K562 (cell line): ENCODE measurements at regions not wholly inside any gene's neighbourhood (a gene's known extent, or its start where the extent isn't known, plus 50 kb on each side); places are given as distances from the start of the nearest gene placed in this dataset.

Source experiments
- ATAC-seq: fragments of 200-7000 bp; cut with Tn5 transposase; 3 replicates; pipeline ENCODE4 v1.9.1; 2020; ENCODE audit warnings: moderate library complexity
- BruUV-seq: library from RNA; stranded (reverse); fragments of 400-500 nt; replicated peaks from 2 replicates; lab custom pipeline; 2021; lab: Mats Ljungman, UMichigan
- CTCF ChIA-PET: fragments of 300-600 bp; formaldehyde crosslinking; extraction: SDS; loops from one replicate; lab custom pipeline; 2021; ENCODE audit warnings: low intra/inter-chr PET ratio; lab: Yijun Ruan, JAX
- POLR2A ChIA-PET: fragments of 300-600, 350-650 bp; sonication (Branson Sonifier 250); formaldehyde crosslinking; extraction: SDS; loops from one replicate; lab custom pipeline; 2021; ENCODE audit warnings: antibody characterized with exemption, inconsistent platforms; lab: Yijun Ruan, JAX
- DNase-seq, 4 experiments: peaks; one replicate each; pipeline versions ENCODE4 v3.0.0 to v3.0.0-alpha.2; 2011 to 2018; ENCODE audit warnings: low spot score in 3 of 4, mixed read lengths in 3 of 4; ENCODE audit errors: extremely low read depth in 1 of 4
- FAIRE-seq: peaks from 2 replicates; lab custom pipeline; 2011; peaks lifted over from hg19 to GRCh38; lab: Jason Lieb, UNC
- H2AFZ ChIP-seq: 2 replicates; pipeline ENCODE4 v1.6.0; 2011; ENCODE audit warnings: low read depth, low read length, control low read depth, inconsistent platforms
- H3K27ac ChIP-seq: fragments of 200-600 bp; 3 replicates; pipeline ENCODE4 v1.8.0; 2011; ENCODE audit warnings: low read depth, mild to moderate bottlenecking, control low read depth, inconsistent platforms, low read length, moderate library complexity, mixed read lengths; ENCODE audit errors: extremely low read depth
- H3K27me3 ChIP-seq, 2 experiments: fragments of 300-600 bp in 1 of 2; 2 replicates in 1 of 2; 3 replicates in 1 of 2; pipeline versions ENCODE4 v1.6.0 to v1.8.0; 2011; ENCODE audit warnings: inconsistent platforms in 2 of 2, low read length in 2 of 2, mild to moderate bottlenecking in 1 of 2, mixed read lengths in 1 of 2, moderate library complexity in 1 of 2; ENCODE audit not compliant: control insufficient read depth in 2 of 2, insufficient read depth in 2 of 2
- H3K36me3 ChIP-seq: fragments of 300-600 bp; 3 replicates; pipeline ENCODE4 v1.8.0; 2011; ENCODE audit warnings: mild to moderate bottlenecking, low read length, inconsistent platforms; ENCODE audit not compliant: control insufficient read depth, insufficient read depth
- H3K4me1 ChIP-seq, 2 experiments: fragments of 200-600 bp in 1 of 2; replicated peaks in 1 of 2; 2 replicates in 1 of 2; 3 replicates in 1 of 2; pipeline versions ENCODE4 v1.5.1 to v1.8.0; 2011; ENCODE audit warnings: inconsistent platforms in 2 of 2, low read length in 2 of 2, mild to moderate bottlenecking in 1 of 2, mixed read lengths in 1 of 2, moderate library complexity in 1 of 2; ENCODE audit not compliant: control insufficient read depth in 2 of 2, insufficient read depth in 2 of 2
- H3K4me2 ChIP-seq: 2 replicates; pipeline ENCODE4 v1.6.1; 2011; ENCODE audit warnings: low read length, control low read depth, inconsistent platforms, mixed read lengths; ENCODE audit not compliant: insufficient read depth
- H3K4me3 ChIP-seq: fragments of 200-600 bp; sonication (generic), shearing (Covaris generic); 2 replicates; pipeline ENCODE4 v1.5.1; 2016; ENCODE audit warnings: control low read depth, inconsistent platforms
- H3K79me2 ChIP-seq: fragments of 200-600 bp; 3 replicates; pipeline ENCODE4 v1.8.0; 2011; ENCODE audit warnings: low read length, inconsistent platforms; ENCODE audit not compliant: control insufficient read depth, insufficient read depth
- H3K9ac ChIP-seq, 2 experiments: 2 replicates each; pipeline versions ENCODE4 v1.6.0 to v1.6.1; 2011; ENCODE audit warnings: low read depth in 2 of 2, low read length in 2 of 2, control low read depth in 1 of 2, inconsistent platforms in 1 of 2, mild to moderate bottlenecking in 1 of 2, mixed read lengths in 1 of 2; ENCODE audit not compliant: insufficient read depth in 1 of 2
- H3K9me1 ChIP-seq: one replicate; pipeline ENCODE4 v1.6.0; 2011; ENCODE audit warnings: inconsistent platforms, mild to moderate bottlenecking, low read length, moderate library complexity; ENCODE audit not compliant: control insufficient read depth, insufficient read depth
- H3K9me3 ChIP-seq: replicated peaks from 2 replicates; pipeline ENCODE4 v1.5.1; 2011; ENCODE audit warnings: low read depth, low read length, inconsistent platforms; ENCODE audit not compliant: control insufficient read depth, insufficient read depth
- H4K20me1 ChIP-seq: replicated peaks from 2 replicates; pipeline ENCODE4 v1.6.1; 2011; ENCODE audit warnings: low read length, inconsistent platforms, mixed read lengths; ENCODE audit not compliant: control insufficient read depth, insufficient read depth
- ASH1L ChIP-seq: fragments of 450-650 bp; IDR thresholded peaks from 2 replicates; pipeline ENCODE4 v1.6.1; 2018; ENCODE audit warnings: borderline replicate concordance, mild to moderate bottlenecking, low read depth; ENCODE audit not compliant: partially characterized antibody
- ELF4 ChIP-seq: fragments of 450-650 bp; formaldehyde crosslinking; IDR thresholded peaks from 2 replicates; pipeline ENCODE4 v1.4.0; 2022; ENCODE audit warnings: missing genetic modification characterization
- FOSL1 ChIP-seq: fragments of 200-800 bp; sonication (Bioruptor generic); conservative IDR thresholded peaks from 2 replicates; pipeline ENCODE4 v1.6.1; 2016; ENCODE audit warnings: missing genetic modification characterization, missing compliant biosample characterization
- KAT8 ChIP-seq: fragments of 450-650 bp; IDR thresholded peaks from 2 replicates; pipeline ENCODE4 v1.6.1; 2016; ENCODE audit warnings: low read depth, mild to moderate bottlenecking
- KLF10 ChIP-seq: fragments of 250-450 bp; sonication (Bioruptor Pico); IDR thresholded peaks from 2 replicates; pipeline ENCODE4 v1.6.1; 2021; ENCODE audit warnings: matching md5 sums
- PTBP1 ChIP-seq: fragments of 200-400 bp; formaldehyde crosslinking; IDR thresholded peaks from 2 replicates; pipeline ENCODE4 v1.6.1; 2017; ENCODE audit warnings: low read depth, low read length
- SOX6 ChIP-seq: fragments of 450-650 bp; IDR thresholded peaks from 2 replicates; pipeline ENCODE4 v1.6.1; 2014; ENCODE audit warnings: mild to moderate bottlenecking
- SRSF3 ChIP-seq: fragments of 200-400 bp; formaldehyde crosslinking; IDR thresholded peaks from 2 replicates; pipeline ENCODE4 v1.6.1; 2016; ENCODE audit warnings: mild to moderate bottlenecking, low read length, moderate library complexity; ENCODE audit not compliant: insufficient read depth
- ZBTB17 ChIP-seq: fragments of 450-650 bp; formaldehyde crosslinking; IDR thresholded peaks from 2 replicates; pipeline ENCODE4 v1.4.0; 2020; ENCODE audit warnings: mild to moderate bottlenecking
- ZNF165 ChIP-seq: fragments of 250-450 bp; sonication (Bioruptor Pico); IDR thresholded peaks from 2 replicates; pipeline ENCODE4 v1.4.0; 2020; ENCODE audit warnings: borderline replicate concordance
- ZNF444 ChIP-seq: fragments of 250-450 bp; sonication (Bioruptor Pico); IDR thresholded peaks from 2 replicates; pipeline ENCODE4 v1.4.0; 2020; ENCODE audit warnings: mild to moderate bottlenecking, moderate library complexity
- WGBS: fragments of 100-300 bp; shearing (Covaris generic); methylation state at CpG from one replicate; pipeline ENCODE4 v1.1.6; 2016; ENCODE audit warnings: low coverage, mixed read lengths; ENCODE audit not compliant: insufficient coverage; ENCODE audit errors: missing lambda C conversion rate; 5-methylcytosine and 5-hydroxymethylcytosine counted together
- in situ Hi-C: fragments of 300-500 bp; cut with MboI; formaldehyde crosslinking; loops from 4 replicates; pipeline ENCODE4 v1.15.0; 2018; ENCODE audit warnings: inconsistent platforms, mixed read lengths
- intact Hi-C: fragments of 100-400 bp; cut with micrococcal nuclease; formaldehyde crosslinking; loops from 2 replicates; pipeline ENCODE4 v1.14.2; 2022
- TF ChIP-seq, protein P1 (sequence below): fragments of 450-650 bp; IDR thresholded peaks from 2 replicates; pipeline ENCODE4 v1.6.1; 2017; ENCODE audit warnings: antibody characterized with exemption
- TF ChIP-seq, protein P2 (sequence below): fragments of 450-650 bp; IDR thresholded peaks from 2 replicates; pipeline ENCODE4 v1.6.1; 2018; ENCODE audit not compliant: partially characterized antibody

DNA sequence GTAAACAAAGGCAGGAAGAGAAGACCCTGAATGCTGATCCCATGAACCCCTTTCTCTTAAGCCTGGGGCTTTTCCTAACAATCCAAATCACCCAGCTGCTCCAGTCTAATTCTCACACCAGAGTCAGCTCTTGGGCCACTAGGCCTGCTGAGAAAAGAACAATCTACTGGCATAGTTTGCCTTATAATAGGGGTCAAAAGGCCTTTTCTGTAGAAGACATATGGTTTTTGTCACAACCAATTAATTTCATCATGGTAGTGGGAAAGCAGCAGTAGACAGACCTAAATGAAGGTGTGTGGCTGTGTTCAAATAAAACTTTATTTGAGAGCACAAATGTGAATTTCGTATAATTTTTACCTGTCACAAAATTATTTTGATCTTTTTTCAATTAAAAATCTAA lies 994.7 kb upstream of the EPHA7 start:
- H3K36me3 ChIP-seq, result no peaks in the 10 kb centered on the region
- no peak overlapping the region for H2AFZ ChIP-seq
- in situ Hi-C loops, result no loop called here
- H3K4me1 ChIP-seq, result no peaks in the 10 kb centered on the region
- ATAC-seq, result no peak
- 0% methylated on average over 1 of the region's 1 CpG for WGBS
- H3K4me2 ChIP-seq, result no peak overlapping the region
- no peak overlapping the region for H3K4me3 ChIP-seq
- CTCF ChIA-PET, result no interaction called here
- H3K9me3 ChIP-seq, result no peaks in the 10 kb centered on the region
- no peak for FAIRE-seq
- H3K79me2 ChIP-seq, result no peaks in the 10 kb centered on the region
- no peaks in the 10 kb centered on the region for H4K20me1 ChIP-seq
- H3K9me1 ChIP-seq, result no peaks in the 10 kb centered on the region
- no peaks in the 10 kb centered on the region for H3K27me3 ChIP-seq
- intact Hi-C loops, result no loop called here
- H3K27ac ChIP-seq, result no peak overlapping the region
- no TSS peak for BruUV-seq
- TF ChIP-seq ZBTB17 (CRISPR knock-in tag), result no peak
- TF ChIP-seq, all 486 proteins: peak for 0
- DNase-seq, result no peak
- H3K9ac ChIP-seq, result no peak overlapping the region
- POLR2A ChIA-PET, result no interaction called here

DNA sequence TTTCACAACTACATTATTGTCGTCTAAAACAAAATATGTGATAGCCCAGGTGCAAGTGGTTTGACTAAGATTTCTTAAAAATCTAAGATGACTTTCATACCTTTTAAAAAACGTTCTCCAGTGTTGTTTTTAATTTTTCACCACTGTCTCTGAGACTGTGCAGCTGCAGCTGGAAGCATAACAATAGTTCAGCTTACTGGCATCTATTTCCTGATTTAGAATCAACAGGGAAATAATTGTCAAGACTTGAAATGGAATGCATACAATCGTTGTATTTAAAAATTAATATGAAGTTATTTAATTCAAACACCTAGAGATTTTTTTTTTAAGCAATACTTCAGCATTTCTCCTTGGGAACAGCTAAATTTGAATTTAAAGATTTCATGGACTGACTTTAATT lies 982.0 kb upstream of the EPHA7 start:
- CTCF ChIA-PET, result no interaction called here
- BruUV-seq, result no TSS peak
- Histone ChIP-seq H3K9me1 (no peaks in the 10 kb centered on the region), H3K36me3 (no peaks in the 10 kb centered on the region), H3K79me2 (no peaks in the 10 kb centered on the region), H3K9ac (no peak overlapping the region), H3K27ac (no peak overlapping the region), H3K9me3 (no peaks in the 10 kb centered on the region), H3K4me2 (no peak overlapping the region), H4K20me1 (no peaks in the 10 kb centered on the region), H3K27me3 (no peaks in the 10 kb centered on the region), H2AFZ (no peak overlapping the region), H3K4me1 (no peaks in the 10 kb centered on the region), H3K4me3 (no peak overlapping the region)
- FAIRE-seq, result no peak
- no peak for ATAC-seq
- in situ Hi-C loops, result no loop called here
- 0% methylated on average over 3 of the region's 3 CpGs for WGBS
- no peak for DNase-seq
- intact Hi-C loops, result no loop called here
- POLR2A ChIA-PET, result no interaction called here
- no peak for TF ChIP-seq ZNF165
- TF ChIP-seq SOX6, result no peak
- TF ChIP-seq PTBP1, result no peak
- no peak for TF ChIP-seq ZNF444 (CRISPR knock-in tag)
- TF ChIP-seq KAT8, result no peak
- no peak for TF ChIP-seq ASH1L
- TF ChIP-seq, protein P1, sequence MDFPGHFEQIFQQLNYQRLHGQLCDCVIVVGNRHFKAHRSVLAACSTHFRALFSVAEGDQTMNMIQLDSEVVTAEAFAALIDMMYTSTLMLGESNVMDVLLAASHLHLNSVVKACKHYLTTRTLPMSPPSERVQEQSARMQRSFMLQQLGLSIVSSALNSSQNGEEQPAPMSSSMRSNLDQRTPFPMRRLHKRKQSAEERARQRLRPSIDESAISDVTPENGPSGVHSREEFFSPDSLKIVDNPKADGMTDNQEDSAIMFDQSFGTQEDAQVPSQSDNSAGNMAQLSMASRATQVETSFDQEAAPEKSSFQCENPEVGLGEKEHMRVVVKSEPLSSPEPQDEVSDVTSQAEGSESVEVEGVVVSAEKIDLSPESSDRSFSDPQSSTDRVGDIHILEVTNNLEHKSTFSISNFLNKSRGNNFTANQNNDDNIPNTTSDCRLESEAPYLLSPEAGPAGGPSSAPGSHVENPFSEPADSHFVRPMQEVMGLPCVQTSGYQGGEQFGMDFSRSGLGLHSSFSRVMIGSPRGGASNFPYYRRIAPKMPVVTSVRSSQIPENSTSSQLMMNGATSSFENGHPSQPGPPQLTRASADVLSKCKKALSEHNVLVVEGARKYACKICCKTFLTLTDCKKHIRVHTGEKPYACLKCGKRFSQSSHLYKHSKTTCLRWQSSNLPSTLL, result no peak
- TF ChIP-seq, protein P2, sequence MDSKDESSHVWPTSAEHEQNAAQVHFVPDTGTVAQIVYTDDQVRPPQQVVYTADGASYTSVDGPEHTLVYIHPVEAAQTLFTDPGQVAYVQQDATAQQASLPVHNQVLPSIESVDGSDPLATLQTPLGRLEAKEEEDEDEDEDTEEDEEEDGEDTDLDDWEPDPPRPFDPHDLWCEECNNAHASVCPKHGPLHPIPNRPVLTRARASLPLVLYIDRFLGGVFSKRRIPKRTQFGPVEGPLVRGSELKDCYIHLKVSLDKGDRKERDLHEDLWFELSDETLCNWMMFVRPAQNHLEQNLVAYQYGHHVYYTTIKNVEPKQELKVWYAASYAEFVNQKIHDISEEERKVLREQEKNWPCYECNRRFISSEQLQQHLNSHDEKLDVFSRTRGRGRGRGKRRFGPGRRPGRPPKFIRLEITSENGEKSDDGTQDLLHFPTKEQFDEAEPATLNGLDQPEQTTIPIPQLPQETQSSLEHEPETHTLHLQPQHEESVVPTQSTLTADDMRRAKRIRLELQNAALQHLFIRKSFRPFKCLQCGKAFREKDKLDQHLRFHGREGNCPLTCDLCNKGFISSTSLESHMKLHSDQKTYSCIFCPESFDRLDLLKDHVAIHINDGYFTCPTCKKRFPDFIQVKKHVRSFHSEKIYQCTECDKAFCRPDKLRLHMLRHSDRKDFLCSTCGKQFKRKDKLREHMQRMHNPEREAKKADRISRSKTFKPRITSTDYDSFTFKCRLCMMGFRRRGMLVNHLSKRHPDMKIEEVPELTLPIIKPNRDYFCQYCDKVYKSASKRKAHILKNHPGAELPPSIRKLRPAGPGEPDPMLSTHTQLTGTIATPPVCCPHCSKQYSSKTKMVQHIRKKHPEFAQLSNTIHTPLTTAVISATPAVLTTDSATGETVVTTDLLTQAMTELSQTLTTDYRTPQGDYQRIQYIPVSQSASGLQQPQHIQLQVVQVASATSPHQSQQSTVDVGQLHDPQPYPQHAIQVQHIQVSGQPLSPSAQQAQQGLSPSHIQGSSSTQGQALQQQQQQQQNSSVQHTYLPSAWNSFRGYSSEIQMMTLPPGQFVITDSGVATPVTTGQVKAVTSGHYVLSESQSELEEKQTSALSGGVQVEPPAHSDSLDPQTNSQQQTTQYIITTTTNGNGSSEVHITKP, result no peak
- TF ChIP-seq SRSF3, result no peak
- no peak for TF ChIP-seq KLF10
- no peak for TF ChIP-seq FOSL1 (tag)
- no peak for TF ChIP-seq ELF4
